H1 (cell line): ENCODE measurements at regions not wholly inside any gene's neighbourhood (a gene's known extent, or its start where the extent isn't known, plus 50 kb on each side); places are given as distances from the start of the nearest gene placed in this dataset.

ENCODE experiments used
- CTCF ChIA-PET: fragments of 300-600 bp; sonication (Branson Sonifier 250); formaldehyde crosslinking; loops from one replicate; lab custom pipeline; 2021; ENCODE audit not compliant: partially characterized antibody; lab: Charles Lee
- POLR2A ChIA-PET: fragments of 300-600 bp; sonication (Branson Sonifier 250); formaldehyde crosslinking; loops from one replicate; lab custom pipeline; 2021; ENCODE audit warnings: inconsistent platforms; ENCODE audit not compliant: partially characterized antibody; lab: Charles Lee
- DNase-seq, 2 experiments: peaks; one replicate each; pipeline versions ENCODE4 v3.0.0 to v3.0.0-alpha.2; 2010 to 2022; ENCODE audit warnings: low spot score in 2 of 2, low read depth in 1 of 2, mixed read lengths in 1 of 2
- FAIRE-seq: peaks from 2 replicates; lab custom pipeline; 2011; peaks lifted over from hg19 to GRCh38; lab: Jason Lieb, UNC
- H2AFZ ChIP-seq: 2 replicates; pipeline ENCODE4 v1.8.1; 2012; ENCODE audit warnings: low read length, inconsistent platforms
- H2AK5ac ChIP-seq: 2 replicates; pipeline ENCODE4 v1.6.1; 2013; ENCODE audit warnings: low read depth, low read length
- H2BK120ac ChIP-seq: replicated peaks from 2 replicates; pipeline ENCODE3; 2013; ENCODE audit warnings: low read depth, low read length, inconsistent platforms
- H2BK12ac ChIP-seq: 2 replicates; pipeline ENCODE4 v1.6.1; 2013; ENCODE audit warnings: low read depth, low read length
- H2BK15ac ChIP-seq: 2 replicates; pipeline ENCODE4 v1.6.1; 2013; ENCODE audit warnings: low read length
- H2BK20ac ChIP-seq: 2 replicates; pipeline ENCODE4 v1.6.1; 2013; ENCODE audit warnings: low read length
- H2BK5ac ChIP-seq: 2 replicates; pipeline ENCODE4 v1.6.1; 2013; ENCODE audit warnings: low read depth, low read length
- H3K14ac ChIP-seq: 2 replicates; pipeline ENCODE4 v1.6.1; 2013; ENCODE audit warnings: inconsistent platforms; ENCODE audit not compliant: insufficient read length
- H3K18ac ChIP-seq: 2 replicates; pipeline ENCODE4 v1.6.1; 2013; ENCODE audit warnings: low read length; ENCODE audit errors: extremely low read depth
- H3K23ac ChIP-seq: 2 replicates; pipeline ENCODE4 v1.6.1; 2013; ENCODE audit warnings: inconsistent platforms; ENCODE audit not compliant: insufficient read length
- H3K23me2 ChIP-seq: 2 replicates; pipeline ENCODE4 v1.6.1; 2013; ENCODE audit warnings: low read depth, low read length
- H3K27ac ChIP-seq: 2 replicates; pipeline ENCODE4 v1.6.1; 2011; ENCODE audit warnings: low read depth, low read length, inconsistent platforms
- H3K27me3 ChIP-seq, 4 experiments: replicated peaks in 1 of 4; 1 replicate in 1 of 4; 2 replicates in 3 of 4; pipeline versions ENCODE4 v1.6.1 to v1.8.1; 2011 to 2013; ENCODE audit warnings: low read length in 3 of 4, mild to moderate bottlenecking in 3 of 4, inconsistent platforms in 2 of 4, mixed read lengths in 2 of 4, moderate library complexity in 1 of 4; ENCODE audit not compliant: control insufficient read depth in 3 of 4, insufficient read depth in 3 of 4; ENCODE audit errors: extremely low read depth in 1 of 4
- H3K36me3 ChIP-seq, 4 experiments: 2 replicates each; pipeline versions ENCODE4 v1.6.1 to v1.8.1; 2011 to 2013; ENCODE audit warnings: mild to moderate bottlenecking in 4 of 4, low read length in 3 of 4, moderate library complexity in 2 of 4, control low read depth in 1 of 4, inconsistent platforms in 1 of 4; ENCODE audit not compliant: insufficient read depth in 4 of 4, control insufficient read depth in 2 of 4
- H3K4ac ChIP-seq: replicated peaks from 2 replicates; pipeline ENCODE3; 2013; ENCODE audit warnings: low read length, low read depth, mixed read lengths, inconsistent platforms; ENCODE audit not compliant: insufficient read length
- H3K4me1 ChIP-seq, 4 experiments: replicated peaks in 1 of 4; 1 replicate in 1 of 4; 2 replicates in 3 of 4; pipeline versions ENCODE4 v1.6.1 to v1.8.1; 2011 to 2013; ENCODE audit warnings: low read length in 3 of 4, inconsistent platforms in 2 of 4, mixed read lengths in 1 of 4; ENCODE audit not compliant: insufficient read depth in 4 of 4, control insufficient read depth in 3 of 4
- H3K4me2 ChIP-seq, 2 experiments: 2 replicates each; pipeline versions ENCODE4 v1.6.1 to v1.8.1; 2011 to 2013; ENCODE audit warnings: low read depth in 2 of 2, low read length in 2 of 2, control low read depth in 1 of 2, inconsistent platforms in 1 of 2, mild to moderate bottlenecking in 1 of 2; ENCODE audit not compliant: insufficient read depth in 1 of 2
- H3K4me3 ChIP-seq, 4 experiments: fragments of 200-600, 300-600 bp in 1 of 4; sonication (generic), shearing (Covaris generic), sonication (Bioruptor Twin) in 1 of 4; 2 replicates each; pipeline versions ENCODE4 v1.5.1 to v1.8.1; 2011 to 2016; ENCODE audit warnings: low read length in 4 of 4, low read depth in 3 of 4, control low read depth in 2 of 4, inconsistent platforms in 2 of 4, mild to moderate bottlenecking in 2 of 4, mixed read lengths in 1 of 4, moderate library complexity in 1 of 4; ENCODE audit not compliant: insufficient read depth in 2 of 4; ENCODE audit errors: extremely low read depth in 1 of 4
- H3K56ac ChIP-seq: replicated peaks from 2 replicates; pipeline ENCODE3; 2013; ENCODE audit warnings: low read depth, mild to moderate bottlenecking, mixed read lengths, low read length, inconsistent platforms; ENCODE audit not compliant: insufficient read length
- H3K79me1 ChIP-seq: 2 replicates; pipeline ENCODE4 v1.6.1; 2013; ENCODE audit warnings: low read depth, low read length, control low read depth
- H3K79me2 ChIP-seq, 2 experiments: 2 replicates each; pipeline versions ENCODE4 v1.6.1 to v1.8.1; 2012 to 2013; ENCODE audit warnings: low read length in 2 of 2, mild to moderate bottlenecking in 2 of 2, inconsistent platforms in 1 of 2; ENCODE audit not compliant: insufficient read depth in 2 of 2, control insufficient read depth in 1 of 2
- H3K9ac ChIP-seq, 4 experiments: replicated peaks in 1 of 4; 1 replicate in 1 of 4; 2 replicates in 3 of 4; pipeline versions ENCODE4 v1.6.1 to v1.8.1; 2011 to 2013; ENCODE audit warnings: low read depth in 3 of 4, low read length in 3 of 4, control low read depth in 2 of 4, mild to moderate bottlenecking in 2 of 4, moderate library complexity in 2 of 4, inconsistent platforms in 1 of 4; ENCODE audit errors: extremely low read depth in 1 of 4
- H3K9me3 ChIP-seq, 2 experiments: 2 replicates each; pipeline versions ENCODE4 v1.6.1 to v1.8.1; 2012 to 2013; ENCODE audit warnings: mild to moderate bottlenecking in 2 of 2, moderate library complexity in 2 of 2, control low read depth in 1 of 2, inconsistent platforms in 1 of 2, low read depth in 1 of 2, low read length in 1 of 2, mixed read lengths in 1 of 2; ENCODE audit not compliant: insufficient read depth in 2 of 2
- H4K20me1 ChIP-seq, 2 experiments: replicated peaks in 1 of 2; 2 replicates each; pipeline versions ENCODE3 to v1.8.1; 2011 to 2013; ENCODE audit warnings: inconsistent platforms in 2 of 2, low read length in 2 of 2, mild to moderate bottlenecking in 1 of 2; ENCODE audit not compliant: insufficient read depth in 2 of 2, control insufficient read depth in 1 of 2
- H4K5ac ChIP-seq: 2 replicates; pipeline ENCODE4 v1.6.1; 2013; ENCODE audit warnings: low read length, low read depth, mixed read lengths, inconsistent platforms; ENCODE audit not compliant: insufficient read length
- H4K8ac ChIP-seq: 2 replicates; pipeline ENCODE4 v1.8.0; 2013; ENCODE audit warnings: mild to moderate bottlenecking, moderate library complexity, low read length, inconsistent platforms; ENCODE audit not compliant: insufficient read depth; ENCODE audit errors: extremely low read depth
- H4K91ac ChIP-seq: replicated peaks from 2 replicates; pipeline ENCODE3; 2013; ENCODE audit warnings: low read length, mixed read lengths, inconsistent platforms; ENCODE audit not compliant: insufficient read length
- ATF2 ChIP-seq: IDR thresholded peaks from 2 replicates; pipeline ENCODE4 v1.6.1; 2012; ENCODE audit warnings: low read length, inconsistent platforms
- CBX5 ChIP-seq: fragments of 300-800, 300-1000 bp; sonication (generic); IDR thresholded peaks from 2 replicates; pipeline ENCODE4 v1.7.1; 2016; ENCODE audit warnings: antibody characterized with exemption, low read length, low read depth
- CTBP2 ChIP-seq: IDR thresholded peaks from 2 replicates; pipeline ENCODE4 v1.7.0; 2011; ENCODE audit warnings: borderline replicate concordance, mild to moderate bottlenecking, moderate library complexity, mixed read lengths, low read length; ENCODE audit not compliant: insufficient read depth, insufficient read length
- EP300 ChIP-seq, 2 experiments: IDR thresholded peaks; 1 replicate in 1 of 2; 2 replicates in 1 of 2; pipeline ENCODE4 v1.6.1; 2011 to 2012; ENCODE audit warnings: low read depth in 2 of 2, low read length in 2 of 2, mild to moderate bottlenecking in 2 of 2, borderline replicate concordance in 1 of 2, inconsistent platforms in 1 of 2, moderate library complexity in 1 of 2
- GABPA ChIP-seq: IDR thresholded peaks from 2 replicates; pipeline ENCODE4 v1.6.1; 2011; ENCODE audit warnings: mild to moderate bottlenecking, low read length, moderate library complexity, borderline replicate concordance; ENCODE audit not compliant: insufficient read depth
- NRF1 ChIP-seq: IDR thresholded peaks from 2 replicates; pipeline ENCODE4 v1.6.1; 2011; ENCODE audit warnings: mild to moderate bottlenecking, low read depth, low read length, improper control_type of control experiment
- POLR2AphosphoS5 ChIP-seq: IDR thresholded peaks from 2 replicates; pipeline ENCODE4 v1.6.1; 2011; ENCODE audit warnings: low read depth, low read length
- SAP30 ChIP-seq: fragments of 300-600 bp; sonication (generic); IDR thresholded peaks from 2 replicates; pipeline ENCODE4 v1.7.1; 2012; ENCODE audit warnings: low read length, moderate library complexity, mild to moderate bottlenecking, inconsistent platforms; ENCODE audit not compliant: insufficient read depth, insufficient replicate concordance
- SIX5 ChIP-seq: IDR thresholded peaks from 2 replicates; pipeline ENCODE4 v1.6.1; 2011; ENCODE audit warnings: mild to moderate bottlenecking, low read depth, low read length
- SP2 ChIP-seq: IDR thresholded peaks from 2 replicates; pipeline ENCODE4 v1.6.1; 2012; ENCODE audit warnings: mild to moderate bottlenecking, low read length, inconsistent platforms
- SP4 ChIP-seq: IDR thresholded peaks from 2 replicates; pipeline ENCODE4 v1.6.1; 2012; ENCODE audit warnings: low read length, inconsistent platforms
- WGBS, 2 experiments: shearing (Covaris generic) in 1 of 2; methylation state at CpG; one replicate each; pipeline versions ENCODE4 v1.1.6 to v1.1.7; 2013 to 2015; ENCODE audit warnings: low lambda C conversion rate in 2 of 2, mixed read lengths in 2 of 2, inconsistent platforms in 1 of 2, low coverage in 1 of 2, missing lambda C conversion rate in 1 of 2; ENCODE audit not compliant: insufficient replicate concordance in 2 of 2, insufficient coverage in 1 of 2, insufficient read length in 1 of 2; ENCODE audit errors: extremely low coverage in 1 of 2, missing lambda C conversion rate in 1 of 2; 5-methylcytosine and 5-hydroxymethylcytosine counted together
- TF ChIP-seq, protein P1 (sequence below): IDR thresholded peaks from 2 replicates; pipeline ENCODE4 v1.6.1; 2011; ENCODE audit warnings: low read length, improper control_type of control experiment

DNA sequence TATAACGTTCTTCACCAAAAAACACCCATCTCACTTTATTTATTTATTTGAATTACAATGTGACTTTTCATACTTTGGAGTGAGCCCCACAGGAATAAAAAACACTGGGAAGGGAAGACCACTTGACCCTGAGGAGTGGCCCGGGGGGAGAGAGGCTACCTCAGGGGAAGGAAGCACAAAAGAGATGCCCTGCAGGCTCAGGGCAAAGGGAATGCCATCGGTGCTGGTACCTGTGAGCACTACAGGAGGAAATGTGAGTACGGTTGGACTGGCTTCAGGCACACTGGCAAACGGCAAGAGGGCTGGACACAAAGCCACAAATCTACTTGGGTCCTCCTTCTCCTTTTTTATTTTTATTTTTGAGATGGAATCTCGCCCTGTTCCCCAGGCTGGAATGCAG is 363.9 kb upstream of the KLF4 start:
- H3K14ac ChIP-seq = no peak overlapping the region
- H3K23ac ChIP-seq = no peak overlapping the region
- H3K18ac ChIP-seq = no peak overlapping the region
- H2BK20ac ChIP-seq = no peak overlapping the region
- peaks cover 3 to 4% of the 10 kb centered on the region in 2 experiments; a peak in 2 of 4 replicates for H3K9me3 ChIP-seq
- ChIA-PET CTCF (interaction anchor here (0.6 kb wide), 1 partner anchor 421 kb away, joined by 3 read pairs; no protein-coding TSS in a partner anchor), POLR2A (no interaction called here)
- H3K79me1 ChIP-seq = no peaks in the 10 kb centered on the region
- no peak overlapping the region for H2BK5ac ChIP-seq
- H3K4me3 ChIP-seq = no peak overlapping the region
- no peaks in the 10 kb centered on the region for H3K36me3 ChIP-seq
- DNase-seq (no peak), FAIRE-seq (no peak)
- no peaks in the 10 kb centered on the region for H3K27me3 ChIP-seq
- H4K91ac ChIP-seq = no peak overlapping the region
- H3K4me1 ChIP-seq = no peaks in the 10 kb centered on the region
- no peak overlapping the region for H4K5ac ChIP-seq
- H3K23me2 ChIP-seq = no peaks in the 10 kb centered on the region
- H2BK15ac ChIP-seq = no peak overlapping the region
- no peak overlapping the region for H4K8ac ChIP-seq
- no peak overlapping the region for H2BK12ac ChIP-seq
- no peaks in the 10 kb centered on the region for H4K20me1 ChIP-seq
- H3K56ac ChIP-seq = no peak overlapping the region
- H2BK120ac ChIP-seq = no peak overlapping the region
- H2AFZ ChIP-seq = no peak overlapping the region
- H2AK5ac ChIP-seq = no peak overlapping the region
- no peak overlapping the region for H3K9ac ChIP-seq
- H3K79me2 ChIP-seq = no peaks in the 10 kb centered on the region
- no peak overlapping the region for H3K4me2 ChIP-seq
- no peak overlapping the region for H3K27ac ChIP-seq
- 90 to 100% methylated on average over 1 to 6 of the region's 6 CpGs for WGBS, 2 experiments
- no peak overlapping the region for H3K4ac ChIP-seq
- TF ChIP-seq SAP30 (no peak), SIX5 (no peak), EP300 (IDR thresholded peaks at IDR 0.05; ENCODE audit: borderline replicate concordance in 1 of 2, low read depth in 2 of 2, low read length in 2 of 2) (no peak), ATF2 (no peak), GABPA (no peak), NRF1 (no peak), SP2 (no peak), CBX5 (no peak), CTBP2 (no peak), SP4 (no peak), POLR2AphosphoS5 (no peak)
- TF ChIP-seq, protein P1, sequence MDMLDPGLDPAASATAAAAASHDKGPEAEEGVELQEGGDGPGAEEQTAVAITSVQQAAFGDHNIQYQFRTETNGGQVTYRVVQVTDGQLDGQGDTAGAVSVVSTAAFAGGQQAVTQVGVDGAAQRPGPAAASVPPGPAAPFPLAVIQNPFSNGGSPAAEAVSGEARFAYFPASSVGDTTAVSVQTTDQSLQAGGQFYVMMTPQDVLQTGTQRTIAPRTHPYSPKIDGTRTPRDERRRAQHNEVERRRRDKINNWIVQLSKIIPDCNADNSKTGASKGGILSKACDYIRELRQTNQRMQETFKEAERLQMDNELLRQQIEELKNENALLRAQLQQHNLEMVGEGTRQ = no peak
